Stimulated activated CD8-positive, alpha-beta memory T cell treated with anti-CD3 and anti-CD28 coated beads, Interleukin-4, amount 100 ng/mL, for 4 hours (primary cell): ENCODE measurements at regions not wholly inside any gene's neighbourhood (a gene's known extent, or its start where the extent isn't known, plus 50 kb on each side); places are given as distances from the start of the nearest gene placed in this dataset.

ENCODE experiments used
- DNase-seq, 2 donors: peaks; one replicate each; pipeline ENCODE4 v3.0.0-alpha.2; 2020; ENCODE audit warnings: low read depth in 2 of 2, low spot score in 1 of 2

- DNase-seq: no peak
Observed at GRCh38 chr12:41892302-41892701, 252.4 kb downstream of the GXYLT1 start.

GRCh38 chr12:41891226-41891625, 253.4 kb downstream of the GXYLT1 start:
- no peak for DNase-seq

GRCh38 chr12:41888285-41888684, 256.4 kb downstream of the GXYLT1 start:
- DNase-seq: no peak

- DNase-seq: no peak
Observed at GRCh38 chr12:41881891-41882805, 262.5 kb downstream of the GXYLT1 start.

GRCh38 chr12:41869432-41869831, 275.2 kb downstream of the GXYLT1 start:
- DNase-seq: no peak

GRCh38 chr12:41866878-41867430, 277.7 kb downstream of the GXYLT1 start:
- DNase-seq: no peak

GRCh38 chr12:41856228-41856627, 288.4 kb downstream of the GXYLT1 start:
- DNase-seq: no peak

- no peak for DNase-seq
Observed at GRCh38 chr12:41850046-41850445, 294.6 kb downstream of the GXYLT1 start.

GRCh38 chr12:41846718-41847117, 298.0 kb downstream of the GXYLT1 start:
- DNase-seq: no peak

GRCh38 chr12:41836416-41836815, 308.3 kb downstream of the GXYLT1 start:
- DNase-seq: no peak

- DNase-seq: no peak
Observed at GRCh38 chr12:41835556-41835955, 309.1 kb downstream of the GXYLT1 start.

- no peak for DNase-seq
Observed at GRCh38 chr12:41819948-41820347, 324.7 kb downstream of the GXYLT1 start.

GRCh38 chr12:41804026-41804425, 340.6 kb downstream of the GXYLT1 start:
- no peak for DNase-seq

- no peak for DNase-seq
Observed at GRCh38 chr12:41802803-41803202, 341.9 kb downstream of the GXYLT1 start.

- no peak for DNase-seq
Observed at GRCh38 chr12:41801261-41801660, 343.4 kb downstream of the GXYLT1 start.

GRCh38 chr12:41799671-41800070, 345.0 kb downstream of the GXYLT1 start:
- DNase-seq: no peak

- no peak for DNase-seq
Observed at GRCh38 chr12:41795910-41796309, 348.8 kb downstream of the GXYLT1 start.

- DNase-seq: no peak
Observed at GRCh38 chr12:41795051-41795600, 349.5 kb downstream of the GXYLT1 start.

GRCh38 chr12:41794336-41794735, 350.3 kb downstream of the GXYLT1 start:
- no peak for DNase-seq

- DNase-seq: no peak
Observed at GRCh38 chr12:41784957-41785356, 359.7 kb downstream of the GXYLT1 start.

- DNase-seq: no peak
Observed at GRCh38 chr12:41778934-41779333, 365.7 kb downstream of the GXYLT1 start.

- no peak for DNase-seq
Observed at GRCh38 chr12:41777064-41777790, 367.4 kb downstream of the GXYLT1 start.
